A673 (cell line): ENCODE measurements at regions not wholly inside any gene's neighbourhood (a gene's known extent, or its start where the extent isn't known, plus 50 kb on each side); places are given as distances from the start of the nearest gene placed in this dataset.

Experiments used
- EZH2 ChIP-seq: fragments of 200-600 bp; sonication (generic); IDR thresholded peaks from 2 replicates; pipeline ENCODE4 v1.6.1; 2017; ENCODE audit warnings: borderline replicate concordance, low read depth, mild to moderate bottlenecking, mixed read lengths, antibody characterized with exemption, low read length; ENCODE audit not compliant: poor library complexity, severe bottlenecking
- TF ChIP-seq, protein P1 (sequence below): fragments of 300-800, 200-600 bp; sonication (generic); conservative IDR thresholded peaks from 2 replicates; pipeline ENCODE4 v1.5.1; 2017; ENCODE audit warnings: low read depth, mild to moderate bottlenecking, antibody characterized with exemption, low read length, moderate library complexity, mixed read lengths

DNA sequence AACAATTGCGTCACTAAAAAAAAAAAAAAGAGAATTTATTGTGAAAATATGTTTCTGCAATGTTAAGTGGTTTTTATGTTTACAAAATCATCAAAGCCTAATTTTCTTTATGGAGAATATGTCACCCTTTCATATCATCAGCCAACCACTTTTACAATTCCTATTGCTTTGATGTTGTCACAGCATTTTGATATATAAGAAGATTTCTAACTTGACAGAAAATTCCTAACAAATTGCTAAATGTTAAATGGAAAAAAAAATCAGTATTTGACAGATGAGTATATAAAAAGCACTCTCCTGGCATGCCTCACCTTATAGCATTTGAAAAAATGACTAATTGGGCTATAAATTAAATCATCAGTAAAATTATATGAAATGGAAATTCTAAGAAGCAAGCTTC is 1457.3 kb upstream of the ALCAM start:
- TF ChIP-seq, protein P1, sequence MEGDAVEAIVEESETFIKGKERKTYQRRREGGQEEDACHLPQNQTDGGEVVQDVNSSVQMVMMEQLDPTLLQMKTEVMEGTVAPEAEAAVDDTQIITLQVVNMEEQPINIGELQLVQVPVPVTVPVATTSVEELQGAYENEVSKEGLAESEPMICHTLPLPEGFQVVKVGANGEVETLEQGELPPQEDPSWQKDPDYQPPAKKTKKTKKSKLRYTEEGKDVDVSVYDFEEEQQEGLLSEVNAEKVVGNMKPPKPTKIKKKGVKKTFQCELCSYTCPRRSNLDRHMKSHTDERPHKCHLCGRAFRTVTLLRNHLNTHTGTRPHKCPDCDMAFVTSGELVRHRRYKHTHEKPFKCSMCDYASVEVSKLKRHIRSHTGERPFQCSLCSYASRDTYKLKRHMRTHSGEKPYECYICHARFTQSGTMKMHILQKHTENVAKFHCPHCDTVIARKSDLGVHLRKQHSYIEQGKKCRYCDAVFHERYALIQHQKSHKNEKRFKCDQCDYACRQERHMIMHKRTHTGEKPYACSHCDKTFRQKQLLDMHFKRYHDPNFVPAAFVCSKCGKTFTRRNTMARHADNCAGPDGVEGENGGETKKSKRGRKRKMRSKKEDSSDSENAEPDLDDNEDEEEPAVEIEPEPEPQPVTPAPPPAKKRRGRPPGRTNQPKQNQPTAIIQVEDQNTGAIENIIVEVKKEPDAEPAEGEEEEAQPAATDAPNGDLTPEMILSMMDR: no peak
- TF ChIP-seq EZH2: no peak
